ENCODE measurements at regions not wholly inside any gene's neighbourhood (a gene's known extent, or its start where the extent isn't known, plus 50 kb on each side); places are given as distances from the start of the nearest gene placed in this dataset.

DNA sequence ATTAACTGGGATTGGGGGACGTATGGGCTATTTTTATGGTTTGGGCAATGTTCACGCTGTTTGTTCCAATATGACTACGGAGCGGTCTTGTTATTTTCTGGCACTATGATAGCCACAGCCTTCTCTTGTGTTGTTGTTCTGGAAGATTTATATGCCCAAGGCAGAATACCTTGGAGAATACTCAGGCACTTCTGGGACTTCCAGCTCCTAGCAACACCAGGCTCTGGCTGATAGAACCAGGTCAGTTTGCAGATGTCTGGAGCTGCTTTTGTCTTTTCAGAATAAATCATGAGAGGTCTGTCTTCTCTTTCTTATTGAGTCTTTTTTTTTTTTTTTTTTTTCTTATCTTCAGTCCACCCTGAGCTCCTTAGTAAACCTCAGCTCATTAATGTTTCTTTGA is 262.5 kb downstream of the MED10 start:
- H3K4me3 ChIP-seq (ENCODE audit: low read depth, low read length), result no peak overlapping the region
- TF ChIP-seq, protein P1, sequence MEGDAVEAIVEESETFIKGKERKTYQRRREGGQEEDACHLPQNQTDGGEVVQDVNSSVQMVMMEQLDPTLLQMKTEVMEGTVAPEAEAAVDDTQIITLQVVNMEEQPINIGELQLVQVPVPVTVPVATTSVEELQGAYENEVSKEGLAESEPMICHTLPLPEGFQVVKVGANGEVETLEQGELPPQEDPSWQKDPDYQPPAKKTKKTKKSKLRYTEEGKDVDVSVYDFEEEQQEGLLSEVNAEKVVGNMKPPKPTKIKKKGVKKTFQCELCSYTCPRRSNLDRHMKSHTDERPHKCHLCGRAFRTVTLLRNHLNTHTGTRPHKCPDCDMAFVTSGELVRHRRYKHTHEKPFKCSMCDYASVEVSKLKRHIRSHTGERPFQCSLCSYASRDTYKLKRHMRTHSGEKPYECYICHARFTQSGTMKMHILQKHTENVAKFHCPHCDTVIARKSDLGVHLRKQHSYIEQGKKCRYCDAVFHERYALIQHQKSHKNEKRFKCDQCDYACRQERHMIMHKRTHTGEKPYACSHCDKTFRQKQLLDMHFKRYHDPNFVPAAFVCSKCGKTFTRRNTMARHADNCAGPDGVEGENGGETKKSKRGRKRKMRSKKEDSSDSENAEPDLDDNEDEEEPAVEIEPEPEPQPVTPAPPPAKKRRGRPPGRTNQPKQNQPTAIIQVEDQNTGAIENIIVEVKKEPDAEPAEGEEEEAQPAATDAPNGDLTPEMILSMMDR (IDR thresholded peaks at IDR 0.05; ENCODE audit: low read depth, low read length), result no peak
- in situ Hi-C loops (cut with HindIII; ENCODE audit: low sequenced_read_pairs), result no loop called here
- no peak for DNase-seq (ENCODE audit: low read depth, low spot score)

DNA sequence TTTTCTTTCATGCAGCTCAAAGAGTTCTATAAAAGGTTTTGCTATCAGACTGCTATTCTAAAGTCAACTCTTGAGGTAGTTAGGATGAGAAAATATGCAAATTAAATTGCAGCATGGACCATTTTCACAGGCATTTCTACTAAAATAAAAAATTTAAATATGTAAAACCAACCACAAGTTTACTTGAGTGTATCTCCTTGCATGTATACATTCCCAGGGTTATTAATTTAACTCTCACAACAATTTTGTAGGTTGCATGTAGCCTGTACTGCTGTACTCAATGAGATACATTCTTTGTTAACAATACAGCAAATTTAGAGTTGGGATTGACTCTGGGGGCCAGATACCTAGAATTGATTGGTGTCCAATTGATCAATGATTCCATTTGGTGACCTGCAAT is 265.8 kb downstream of the MED10 start:
- no peak for DNase-seq (ENCODE audit: low read depth, low spot score)
- TF ChIP-seq, protein P1 (IDR thresholded peaks at IDR 0.05; ENCODE audit: low read depth, low read length), result no peak
- H3K4me3 ChIP-seq (ENCODE audit: low read depth, low read length), result no peak overlapping the region
- in situ Hi-C loops (cut with HindIII; ENCODE audit: low sequenced_read_pairs), result no loop called here

GRCh38 chr5:6112125-6112524 is 266.2 kb downstream of the MED10 start:
- in situ Hi-C loops (cut with HindIII; ENCODE audit: low sequenced_read_pairs), result no loop called here
- H3K4me3 ChIP-seq (ENCODE audit: low read depth, low read length), result no peak overlapping the region
- TF ChIP-seq, protein P1 (IDR thresholded peaks at IDR 0.05; ENCODE audit: low read depth, low read length), result no peak
- DNase-seq (ENCODE audit: low read depth, low spot score), result no peak

- no peak for DNase-seq (ENCODE audit: low read depth, low spot score)
- in situ Hi-C loops (cut with HindIII; ENCODE audit: low sequenced_read_pairs), result no loop called here
- TF ChIP-seq, protein P1 (IDR thresholded peaks at IDR 0.05; ENCODE audit: low read depth, low read length), result no peak
- no peak overlapping the region for H3K4me3 ChIP-seq (ENCODE audit: low read depth, low read length)
These were observed 267.2 kb downstream of the MED10 start for GRCh38 chr5:6111131-6111530.

DNA sequence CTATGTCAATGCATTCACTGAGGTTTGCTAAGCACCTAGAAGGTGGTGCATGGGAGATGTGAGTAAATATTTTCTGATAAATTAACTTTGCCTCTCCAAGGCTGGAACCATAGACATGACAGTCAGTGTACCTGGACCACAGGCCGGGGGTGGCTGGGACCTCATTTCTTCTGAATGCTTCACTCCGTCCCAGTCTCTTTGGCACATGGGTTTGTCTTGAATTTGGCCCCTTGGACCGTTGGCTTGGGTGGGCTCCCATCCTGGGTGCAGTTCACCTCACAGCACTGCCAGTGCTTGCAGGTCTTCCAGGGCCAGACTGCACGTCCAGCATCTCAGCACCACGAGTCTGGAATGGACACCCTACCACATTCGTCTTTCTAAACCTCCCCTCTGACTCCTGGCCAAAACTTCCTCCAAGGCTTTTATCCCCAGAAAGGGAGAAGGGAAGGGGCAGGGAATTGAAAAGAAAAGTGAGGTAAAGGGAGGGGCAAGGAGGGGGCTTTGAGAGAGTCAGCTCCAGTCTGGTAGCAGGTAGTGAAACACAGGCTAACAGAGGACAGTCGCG is 267.8 kb downstream of the MED10 start:
- DNase-seq (ENCODE audit: low read depth, low spot score), result no peak
- in situ Hi-C loops (cut with HindIII; ENCODE audit: low sequenced_read_pairs), result no loop called here
- H3K4me3 ChIP-seq (ENCODE audit: low read depth, low read length), result no peak overlapping the region
- TF ChIP-seq, protein P1 (IDR thresholded peaks at IDR 0.05; ENCODE audit: low read depth, low read length), result no peak

DNA sequence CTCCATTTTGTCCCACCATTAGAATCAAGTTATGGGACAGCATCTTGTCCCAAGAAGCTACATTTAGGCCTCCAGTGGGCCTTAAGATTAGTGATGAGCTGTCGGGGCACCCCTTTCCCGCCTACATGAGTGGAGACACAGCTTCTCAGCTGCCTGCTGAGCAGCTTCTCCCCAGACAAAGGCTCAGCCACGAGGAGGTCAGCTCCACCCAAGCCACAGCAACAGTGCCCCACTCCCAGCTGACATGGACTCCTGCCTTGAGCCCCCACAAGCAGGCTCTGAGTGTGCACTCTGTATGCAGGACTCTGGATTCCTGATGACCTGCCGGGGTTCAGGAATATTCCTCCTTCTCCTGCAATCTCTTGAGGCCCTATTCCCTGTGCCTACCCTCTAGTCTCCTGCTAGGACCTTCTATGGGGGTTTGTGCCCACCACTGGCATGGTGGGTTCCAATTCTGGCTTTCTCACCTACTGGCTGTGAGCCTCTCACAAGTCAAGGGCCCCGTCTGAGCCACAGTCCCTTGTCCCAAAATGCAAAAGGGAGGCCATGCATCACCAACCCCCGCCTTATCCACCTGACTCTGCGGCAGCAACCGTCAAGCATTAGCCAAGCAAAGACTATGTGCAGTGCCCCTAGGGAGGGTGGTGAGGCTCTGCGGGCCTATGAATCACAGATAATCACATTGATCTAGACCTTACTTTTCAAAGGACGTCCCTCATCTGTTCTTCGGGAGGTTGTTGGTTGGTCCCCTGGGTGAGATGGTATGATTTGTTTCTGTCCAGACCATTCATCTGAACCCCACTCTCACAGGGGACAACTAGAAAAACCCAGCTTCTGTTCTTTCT is 269.1 kb downstream of the MED10 start:
- in situ Hi-C loops (cut with HindIII; ENCODE audit: low sequenced_read_pairs), result no loop called here
- DNase-seq (ENCODE audit: low read depth, low spot score), result no peak
- no peak overlapping the region for H3K4me3 ChIP-seq (ENCODE audit: low read depth, low read length)
- TF ChIP-seq, protein P1 (IDR thresholded peaks at IDR 0.05; ENCODE audit: low read depth, low read length), result no peak

Measured in astrocyte of the spinal cord (primary cell).